ENCODE measurements at regions not wholly inside any gene's neighbourhood (a gene's known extent, or its start where the extent isn't known, plus 50 kb on each side); places are given as distances from the start of the nearest gene placed in this dataset.

DNA sequence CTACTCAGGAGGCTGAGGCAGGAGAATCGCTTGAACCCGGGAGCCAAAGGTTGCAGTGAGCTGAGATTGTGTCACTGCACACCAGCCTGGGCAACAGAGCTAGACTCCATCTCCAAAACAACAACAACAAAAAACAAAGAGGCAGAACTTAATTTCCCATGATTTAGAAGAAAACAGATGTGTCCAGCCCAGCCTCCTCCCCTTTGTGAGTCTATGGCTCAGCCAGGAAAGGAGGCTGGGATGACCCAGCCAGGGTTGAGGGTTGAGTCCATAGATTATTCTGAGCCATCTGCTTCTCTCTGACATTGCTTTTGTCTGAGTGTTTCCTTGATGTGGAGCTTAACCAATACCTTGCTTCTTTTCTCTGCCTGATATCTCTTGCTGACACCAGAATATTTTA lies 994.1 kb downstream of the TYW1 start:
- TF ChIP-seq, protein P1, sequence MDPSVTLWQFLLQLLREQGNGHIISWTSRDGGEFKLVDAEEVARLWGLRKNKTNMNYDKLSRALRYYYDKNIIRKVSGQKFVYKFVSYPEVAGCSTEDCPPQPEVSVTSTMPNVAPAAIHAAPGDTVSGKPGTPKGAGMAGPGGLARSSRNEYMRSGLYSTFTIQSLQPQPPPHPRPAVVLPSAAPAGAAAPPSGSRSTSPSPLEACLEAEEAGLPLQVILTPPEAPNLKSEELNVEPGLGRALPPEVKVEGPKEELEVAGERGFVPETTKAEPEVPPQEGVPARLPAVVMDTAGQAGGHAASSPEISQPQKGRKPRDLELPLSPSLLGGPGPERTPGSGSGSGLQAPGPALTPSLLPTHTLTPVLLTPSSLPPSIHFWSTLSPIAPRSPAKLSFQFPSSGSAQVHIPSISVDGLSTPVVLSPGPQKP (IDR thresholded peaks at IDR 0.05; ENCODE audit: borderline replicate concordance, low read depth, low read length): no peak
- TF ChIP-seq POLR2A (IDR thresholded peaks at IDR 0.05; ENCODE audit: low read depth, low read length) (no peak), RAD21 (IDR thresholded peaks at IDR 0.05; ENCODE audit: low read length) (no peak), MAFK (IDR thresholded peaks at IDR 0.05; ENCODE audit: low read depth, low read length) (no peak)
- TF ChIP-seq, protein P2, sequence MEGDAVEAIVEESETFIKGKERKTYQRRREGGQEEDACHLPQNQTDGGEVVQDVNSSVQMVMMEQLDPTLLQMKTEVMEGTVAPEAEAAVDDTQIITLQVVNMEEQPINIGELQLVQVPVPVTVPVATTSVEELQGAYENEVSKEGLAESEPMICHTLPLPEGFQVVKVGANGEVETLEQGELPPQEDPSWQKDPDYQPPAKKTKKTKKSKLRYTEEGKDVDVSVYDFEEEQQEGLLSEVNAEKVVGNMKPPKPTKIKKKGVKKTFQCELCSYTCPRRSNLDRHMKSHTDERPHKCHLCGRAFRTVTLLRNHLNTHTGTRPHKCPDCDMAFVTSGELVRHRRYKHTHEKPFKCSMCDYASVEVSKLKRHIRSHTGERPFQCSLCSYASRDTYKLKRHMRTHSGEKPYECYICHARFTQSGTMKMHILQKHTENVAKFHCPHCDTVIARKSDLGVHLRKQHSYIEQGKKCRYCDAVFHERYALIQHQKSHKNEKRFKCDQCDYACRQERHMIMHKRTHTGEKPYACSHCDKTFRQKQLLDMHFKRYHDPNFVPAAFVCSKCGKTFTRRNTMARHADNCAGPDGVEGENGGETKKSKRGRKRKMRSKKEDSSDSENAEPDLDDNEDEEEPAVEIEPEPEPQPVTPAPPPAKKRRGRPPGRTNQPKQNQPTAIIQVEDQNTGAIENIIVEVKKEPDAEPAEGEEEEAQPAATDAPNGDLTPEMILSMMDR (conservative IDR thresholded peaks at IDR 0.05; ENCODE audit: low read depth, low read length): no peak

Data from IMR-90 (cell line).